Glomerular visceral epithelial cell (primary cell): ENCODE measurements at regions not wholly inside any gene's neighbourhood (a gene's known extent, or its start where the extent isn't known, plus 50 kb on each side); places are given as distances from the start of the nearest gene placed in this dataset.
"Not testable (repeated sequence)": the region's sequence is repeated elsewhere in the genome, so short reads cannot be mapped to it uniquely, and the experiment has no call there.

Source experiments
- DNase-seq: peaks from one replicate; pipeline ENCODE4 v3.0.0-alpha.2; 2016; ENCODE audit errors: extremely low spot score

- DNase-seq: no peak
Observed at GRCh38 chr7:79552463-79552862, 99.0 kb upstream of the MAGI2 start.

GRCh38 chr7:79548727-79549126 lies 95.3 kb upstream of the MAGI2 start:
- DNase-seq: no peak

GRCh38 chr7:79547132-79547531 lies 93.7 kb upstream of the MAGI2 start:
- DNase-seq: no peak

- DNase-seq: no peak
Observed at GRCh38 chr7:79540592-79540991, 87.1 kb upstream of the MAGI2 start.

GRCh38 chr7:79534128-79534527 lies 80.7 kb upstream of the MAGI2 start:
- DNase-seq: no peak

GRCh38 chr7:79531905-79532664 lies 78.6 kb upstream of the MAGI2 start:
- no peak for DNase-seq

- no peak for DNase-seq
Observed at GRCh38 chr7:79531116-79531515, 77.6 kb upstream of the MAGI2 start.

GRCh38 chr7:79529881-79530235 lies 76.4 kb upstream of the MAGI2 start:
- DNase-seq: peak; percentile 38

GRCh38 chr7:79529214-79529880 lies 75.9 kb upstream of the MAGI2 start:
- DNase-seq: peak; percentile 17

GRCh38 chr7:79528421-79528820 lies 75.0 kb upstream of the MAGI2 start:
- peak; percentile 71 for DNase-seq

GRCh38 chr7:79524048-79524447 lies 70.6 kb upstream of the MAGI2 start:
- DNase-seq: no peak

- DNase-seq: no peak
Observed at GRCh38 chr7:79523436-79523835, 70.0 kb upstream of the MAGI2 start.

- no peak for DNase-seq
Observed at GRCh38 chr7:79520543-79520942, 67.1 kb upstream of the MAGI2 start.

GRCh38 chr7:79515358-79515757 lies 61.9 kb upstream of the MAGI2 start:
- DNase-seq: no peak

- no peak for DNase-seq
Observed at GRCh38 chr7:79513261-79513660, 59.8 kb upstream of the MAGI2 start.

GRCh38 chr7:79512261-79512660 lies 58.8 kb upstream of the MAGI2 start:
- DNase-seq: no peak

- DNase-seq: not testable (repeated sequence)
Observed at GRCh38 chr7:79511056-79511455, 57.6 kb upstream of the MAGI2 start.

GRCh38 chr7:79507131-79507530 lies 53.7 kb upstream of the MAGI2 start:
- no peak for DNase-seq

- DNase-seq: peak; percentile 77
Observed at GRCh38 chr7:79506481-79506880, 53.0 kb upstream of the MAGI2 start.

GRCh38 chr7:79504607-79505389 lies 51.3 kb upstream of the MAGI2 start:
- DNase-seq: peak; percentile 7
